Stimulated activated CD4-positive, alpha-beta T cell treated with anti-CD3 and anti-CD28 coated beads, Interleukin-4, amount 100 ng/mL, for 4 hours (primary cell): ENCODE measurements at regions not wholly inside any gene's neighbourhood (a gene's known extent, or its start where the extent isn't known, plus 50 kb on each side); places are given as distances from the start of the nearest gene placed in this dataset.

ENCODE experiments used
- DNase-seq, 2 experiments: peaks; one replicate each; pipeline ENCODE4 v3.0.0-alpha.2; 2020

DNA sequence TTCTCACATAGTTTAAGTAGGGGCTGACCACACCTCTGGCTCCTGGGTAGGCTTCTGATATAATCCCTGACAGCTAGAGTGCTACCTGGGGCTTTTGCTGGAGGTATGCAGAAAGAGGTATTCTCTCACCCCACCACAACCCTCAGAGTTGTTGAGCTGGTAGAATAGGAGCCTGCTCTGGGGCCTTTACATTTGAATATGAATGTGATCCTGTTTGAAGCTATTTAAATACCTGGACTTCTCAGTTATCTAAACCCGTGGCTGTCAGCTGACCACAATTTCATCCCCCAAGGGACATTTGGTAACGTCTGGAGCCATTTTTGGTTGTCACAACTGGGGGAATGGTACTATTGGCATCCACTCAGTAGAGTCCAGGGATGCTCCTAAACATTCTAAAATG lies 669.1 kb downstream of the SATB2 start:
- DNase-seq = no peak

DNA sequence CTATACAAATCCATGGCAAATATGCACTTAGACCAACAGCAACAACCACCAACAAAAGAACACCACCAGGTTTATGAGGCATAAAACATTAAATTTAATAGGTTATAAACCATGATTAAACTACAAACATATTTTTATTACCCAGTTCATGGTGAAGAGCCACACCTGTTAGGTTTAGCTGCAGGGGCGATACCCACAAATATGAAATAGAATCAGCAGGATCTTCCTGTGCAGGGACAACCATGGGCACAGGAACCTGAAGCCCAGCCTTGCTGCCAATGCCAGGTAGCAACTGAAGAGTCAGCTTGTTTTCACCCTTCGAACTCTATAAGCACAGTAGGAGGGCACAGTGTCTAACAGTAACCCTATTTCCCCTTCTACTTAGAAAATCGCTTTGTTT lies 675.0 kb downstream of the SATB2 start:
- no peak for DNase-seq

DNA sequence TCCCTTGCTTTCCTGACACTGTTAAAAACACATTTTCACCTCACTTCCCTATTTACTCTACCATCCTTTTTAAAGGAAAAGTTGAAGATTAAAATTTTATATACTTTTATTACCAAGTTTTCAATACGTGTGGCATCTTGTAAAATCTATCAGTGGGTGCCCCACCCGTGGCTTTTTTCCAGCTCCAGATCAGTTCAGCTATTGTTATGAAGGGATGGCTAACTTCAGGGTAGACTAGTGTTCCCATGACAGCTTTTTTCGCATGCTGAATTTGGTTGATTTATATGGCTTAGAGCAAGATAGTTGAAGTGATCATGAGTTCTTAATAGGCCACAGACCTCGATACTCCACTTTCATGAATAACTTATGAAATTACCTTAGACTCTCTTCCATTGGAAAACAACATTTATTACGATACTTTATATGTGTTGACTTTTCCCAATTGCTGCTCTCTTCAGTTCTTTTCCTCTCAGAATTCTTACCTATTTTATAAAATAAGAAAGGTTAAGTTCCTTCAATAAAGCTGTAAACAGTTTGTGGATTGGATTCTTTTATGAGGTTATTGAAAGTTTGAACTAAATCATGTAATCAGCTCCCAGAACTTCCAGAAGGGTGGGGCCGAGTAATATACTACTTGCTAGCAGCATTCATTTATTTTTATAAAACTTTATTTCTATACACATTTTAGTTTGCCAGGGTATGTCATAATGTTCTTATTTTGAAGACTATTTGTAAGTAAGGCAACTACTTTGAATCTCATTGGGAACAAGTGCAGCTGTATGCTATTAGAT lies 680.9 kb downstream of the SATB2 start:
- no peak for DNase-seq

DNA sequence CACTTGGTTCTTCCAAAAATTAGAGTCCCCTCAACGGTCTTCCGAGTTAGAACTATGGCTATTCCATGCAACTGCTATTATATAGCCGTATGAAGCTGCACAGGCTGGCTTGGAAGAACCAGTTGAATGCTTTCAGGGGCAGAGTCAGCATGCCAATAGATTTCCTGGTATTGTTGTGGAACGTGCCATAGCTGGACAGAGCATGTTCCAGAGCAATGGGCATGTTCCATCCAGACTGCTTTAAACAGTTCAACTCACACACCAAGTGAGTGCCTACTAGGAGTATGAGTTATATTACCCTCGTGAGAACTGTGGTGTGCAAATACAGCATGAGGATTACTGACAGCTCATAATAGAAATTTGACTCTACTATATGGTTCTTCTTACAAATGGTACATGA lies 682.0 kb downstream of the SATB2 start:
- DNase-seq = no peak

DNA sequence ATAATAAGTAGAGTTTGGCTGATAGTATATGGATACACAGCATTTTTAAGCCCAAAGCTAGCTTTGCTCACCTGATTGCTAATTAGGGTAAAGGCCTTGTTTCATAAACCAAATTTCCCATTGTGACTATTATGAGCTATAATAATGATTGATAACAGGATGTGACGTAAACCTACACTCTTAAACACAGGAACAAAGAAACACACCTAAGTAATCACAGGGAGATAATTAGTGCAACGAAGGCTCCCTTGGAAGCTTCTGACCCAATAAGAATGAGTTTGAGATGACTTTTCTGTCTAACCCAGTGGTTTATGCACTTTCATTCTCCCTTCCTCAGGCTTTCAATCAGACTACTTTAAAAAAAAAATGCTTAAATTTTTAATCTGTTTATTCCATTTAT lies 683.2 kb downstream of the SATB2 start:
- DNase-seq = no peak

DNA sequence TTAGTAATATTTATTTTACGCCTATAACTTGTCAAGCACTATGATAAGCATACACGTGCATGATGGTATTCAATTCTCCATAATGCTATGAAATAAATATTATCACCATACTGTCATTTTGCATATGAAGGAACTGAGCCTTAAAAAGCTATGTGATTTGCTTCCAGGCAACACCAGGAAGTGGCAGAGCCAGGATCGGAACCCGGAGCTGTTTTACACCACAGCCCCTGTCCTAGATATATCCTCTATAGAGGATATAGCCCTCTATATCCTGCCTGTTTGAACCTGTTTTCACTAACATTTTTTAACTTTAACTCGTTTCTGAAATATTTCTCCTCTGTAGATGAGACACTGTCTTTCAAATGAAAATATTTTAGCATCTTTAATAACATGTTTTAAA lies 690.0 kb downstream of the SATB2 start:
- no peak for DNase-seq

DNA sequence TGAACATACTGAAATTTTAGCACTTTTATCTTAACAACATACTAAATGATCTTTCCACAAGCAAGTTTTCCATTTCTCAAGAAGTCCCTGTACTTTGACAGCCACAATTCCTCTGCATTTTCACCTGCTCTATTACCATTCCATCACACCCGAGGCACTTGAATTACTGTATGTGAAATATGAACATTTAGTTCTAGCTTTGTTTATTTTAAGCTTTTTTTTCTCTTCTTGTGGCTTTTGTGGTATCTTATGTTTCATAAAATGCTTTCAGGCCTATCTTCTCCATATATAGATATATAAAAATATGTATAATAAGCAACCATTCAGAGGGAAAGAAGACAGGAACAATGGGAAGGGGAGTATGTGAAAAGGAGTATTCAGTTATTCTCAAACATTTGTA lies 693.9 kb downstream of the SATB2 start:
- no peak for DNase-seq

DNA sequence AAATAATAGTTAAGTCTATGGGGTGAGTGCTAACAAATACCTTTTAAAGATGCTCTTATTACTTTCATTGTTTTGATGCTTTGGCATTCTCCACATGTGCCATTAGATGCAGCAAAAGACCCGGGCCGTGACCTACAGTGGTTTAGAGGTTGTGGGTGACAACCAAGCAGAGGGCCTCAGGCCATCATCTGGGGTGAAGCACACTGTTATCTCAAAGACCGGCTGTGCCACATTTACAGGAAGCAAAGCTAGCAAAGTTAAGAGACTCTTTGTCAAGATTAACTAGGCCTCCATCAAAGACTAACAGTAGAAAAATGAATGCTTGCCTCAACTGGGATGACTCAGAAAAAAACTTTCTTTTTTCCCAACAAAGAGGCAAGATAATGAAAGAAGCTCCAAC lies 695.3 kb downstream of the SATB2 start:
- no peak for DNase-seq

DNA sequence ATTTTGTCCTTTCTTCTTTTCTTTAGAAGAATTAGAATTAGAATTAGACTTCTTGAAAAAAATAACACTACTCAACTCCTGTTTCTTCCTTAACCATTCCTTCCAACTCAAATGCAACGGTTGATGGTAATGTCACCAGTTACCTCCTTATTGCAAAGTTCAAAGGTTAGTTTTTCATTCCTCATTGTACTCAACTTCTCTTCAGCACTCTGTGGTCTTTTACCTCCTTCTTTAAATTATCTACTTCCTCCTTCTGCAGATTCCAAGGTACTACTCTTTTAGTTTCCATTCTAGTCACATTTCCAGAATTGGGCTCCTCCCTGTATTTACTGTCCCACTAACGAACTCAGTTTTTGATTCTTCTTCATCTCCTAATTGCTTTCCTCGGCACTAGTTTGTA lies 700.7 kb downstream of the SATB2 start:
- no peak for DNase-seq

DNA sequence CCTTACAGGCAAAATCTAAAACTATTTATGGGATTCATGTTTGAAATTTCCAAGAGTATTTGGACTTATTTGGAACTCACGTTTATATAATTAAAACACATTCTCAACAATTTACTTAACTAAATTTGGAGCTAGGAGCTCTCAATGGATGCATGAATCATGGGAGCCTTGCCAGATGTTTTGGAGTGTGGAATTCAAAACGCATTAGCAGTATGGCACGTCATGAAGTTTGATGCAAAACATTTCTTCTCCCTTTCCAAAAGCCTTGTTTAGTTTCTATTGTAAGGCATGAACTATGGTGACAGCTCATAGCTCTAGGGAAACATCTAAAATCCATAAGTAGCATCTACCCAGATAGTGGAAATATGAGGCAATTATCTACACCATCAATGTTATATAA lies 701.6 kb downstream of the SATB2 start:
- no peak for DNase-seq

DNA sequence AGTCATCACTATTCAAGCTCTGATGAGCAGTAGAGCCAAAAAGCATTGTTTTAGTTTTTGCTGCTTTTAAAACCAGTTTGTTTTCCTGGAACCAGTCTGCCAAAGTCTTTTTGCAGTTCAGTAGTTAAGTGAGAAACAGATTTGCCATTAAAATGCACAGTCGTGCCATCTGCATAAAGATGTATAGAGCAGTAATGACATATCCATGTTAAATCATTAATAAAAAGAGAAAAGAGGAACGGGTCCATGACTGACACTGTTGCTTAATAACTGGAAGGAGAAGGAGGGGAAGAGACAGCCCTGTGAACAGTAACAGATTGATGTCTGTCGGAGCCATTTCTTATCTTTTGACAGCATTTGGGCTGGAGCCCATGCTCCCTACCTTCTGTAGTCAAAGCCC lies 704.6 kb downstream of the SATB2 start:
- no peak for DNase-seq

DNA sequence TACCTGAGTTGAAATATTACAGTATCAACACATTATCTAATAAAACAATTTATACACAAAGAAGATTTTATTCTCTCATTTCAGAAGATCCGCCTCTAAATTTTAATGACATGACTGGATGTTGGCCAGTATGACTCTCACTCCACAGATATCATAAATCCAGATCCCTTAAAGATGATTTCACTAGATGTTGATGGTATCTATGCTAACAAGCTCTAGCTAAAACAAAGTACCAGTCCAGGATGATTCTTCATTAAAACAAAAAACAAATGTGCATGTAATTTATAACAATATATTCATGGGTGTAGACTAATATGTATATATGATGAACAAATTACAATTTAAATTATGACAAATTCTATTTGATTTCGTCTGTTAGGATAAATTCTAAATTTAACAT lies 708.4 kb downstream of the SATB2 start:
- no peak for DNase-seq

DNA sequence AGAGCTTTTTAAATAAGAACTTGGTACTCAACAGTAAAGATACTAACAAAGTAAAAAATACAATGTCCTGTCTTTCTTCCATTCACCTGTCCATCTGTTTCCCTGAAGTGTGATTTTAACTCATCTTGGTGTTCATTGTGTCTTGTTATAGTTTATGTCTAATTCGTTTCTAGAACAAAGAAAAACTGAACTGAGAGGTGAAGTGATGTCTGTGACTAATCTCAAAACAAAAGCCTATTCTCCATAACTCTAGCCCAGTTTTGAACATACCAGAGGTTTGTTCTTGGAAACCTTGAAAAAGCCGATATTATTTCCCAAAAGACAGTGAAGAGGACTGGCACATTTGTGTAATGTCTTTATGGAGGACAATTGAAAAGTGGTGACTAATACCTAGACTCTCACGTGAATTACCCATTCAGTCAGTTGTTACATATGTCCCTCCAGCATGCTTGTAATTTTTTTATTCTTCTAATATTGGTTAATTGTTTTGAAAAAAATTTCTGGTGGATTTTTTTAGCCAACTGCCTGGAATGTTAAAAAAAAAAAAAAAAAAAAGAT lies 725.8 kb downstream of the SATB2 start:
- no peak for DNase-seq

DNA sequence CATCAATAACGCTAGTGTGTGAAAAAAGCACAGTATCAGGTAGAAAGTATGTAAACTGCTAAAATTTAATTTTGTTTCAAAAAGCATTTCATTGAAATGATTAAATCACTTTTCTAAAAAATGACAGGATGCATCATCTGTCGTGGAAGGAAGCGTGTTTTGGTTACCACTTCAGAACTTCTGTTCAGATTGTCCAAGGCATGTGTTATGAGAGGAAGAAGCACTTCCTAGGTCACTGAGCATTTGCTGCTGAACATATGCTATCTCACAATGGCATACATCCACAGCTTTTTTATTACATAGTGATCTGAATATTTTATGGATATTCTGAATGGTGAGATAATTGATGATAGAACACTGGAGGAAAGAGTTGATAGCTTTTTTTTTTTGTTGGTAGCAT lies 737.5 kb downstream of the SATB2 start:
- DNase-seq = no peak

DNA sequence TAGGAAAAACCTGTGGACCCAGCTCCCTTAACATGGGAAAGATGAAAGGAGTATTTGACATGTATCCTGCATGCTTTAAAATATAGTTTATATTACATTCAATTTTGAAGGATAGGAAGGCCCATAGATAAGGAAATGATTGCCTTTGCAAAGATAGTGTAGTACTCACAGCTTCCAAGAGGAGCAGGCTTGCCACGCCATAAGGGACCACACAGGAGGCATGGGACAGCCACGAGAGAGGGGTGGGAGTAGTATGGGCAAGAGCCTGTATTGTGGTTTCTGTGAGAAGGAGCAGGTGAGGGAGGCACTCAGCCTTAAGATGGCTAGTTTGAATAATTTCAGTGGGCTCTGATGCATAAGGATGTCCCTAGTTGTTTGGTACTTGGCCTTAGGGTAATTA lies 740.3 kb downstream of the SATB2 start:
- no peak for DNase-seq

DNA sequence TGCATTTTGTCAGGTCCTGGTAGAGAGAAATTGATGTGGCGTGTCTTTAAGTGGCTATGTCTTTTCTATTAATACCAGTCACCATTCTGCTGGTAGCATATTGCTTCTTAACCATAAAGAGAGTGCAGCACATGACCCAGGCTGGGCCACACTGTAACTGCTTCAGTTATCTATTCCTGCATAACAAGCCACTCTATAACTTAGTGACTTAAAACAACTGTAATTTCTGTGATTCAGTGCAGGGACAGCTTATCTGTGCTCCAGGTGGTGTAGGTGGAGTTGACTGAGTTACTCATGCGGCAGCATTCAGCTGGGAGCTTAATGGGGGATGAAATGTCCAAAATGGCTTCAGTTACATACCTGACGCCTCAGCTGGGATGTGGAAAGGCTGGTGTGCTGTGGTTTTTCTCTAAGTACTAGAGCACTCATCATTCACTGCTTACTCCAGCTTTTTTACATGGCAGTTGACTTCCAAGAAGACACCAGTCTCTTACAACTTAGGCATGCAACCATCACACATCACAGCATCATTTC lies 742.4 kb downstream of the SATB2 start:
- DNase-seq = no peak

DNA sequence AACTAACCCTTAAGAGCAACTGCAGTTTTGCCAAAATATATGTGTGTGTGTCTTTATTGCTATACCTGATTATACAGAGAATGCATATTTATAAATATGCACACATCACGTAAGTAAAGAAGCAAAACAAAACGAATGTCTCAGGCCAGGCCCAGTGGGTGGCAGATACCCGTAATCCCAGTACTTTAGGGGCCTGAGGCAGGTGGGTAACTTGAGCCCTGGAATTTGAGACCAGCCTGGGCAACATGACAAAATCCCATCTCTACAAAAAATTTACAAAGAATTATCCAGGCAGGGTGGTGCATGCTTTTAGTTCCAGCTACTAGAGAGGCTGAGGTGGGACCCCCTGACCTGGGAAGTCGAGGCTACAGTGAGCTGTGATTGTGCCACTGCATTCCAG lies 745.3 kb downstream of the SATB2 start:
- DNase-seq = no peak

DNA sequence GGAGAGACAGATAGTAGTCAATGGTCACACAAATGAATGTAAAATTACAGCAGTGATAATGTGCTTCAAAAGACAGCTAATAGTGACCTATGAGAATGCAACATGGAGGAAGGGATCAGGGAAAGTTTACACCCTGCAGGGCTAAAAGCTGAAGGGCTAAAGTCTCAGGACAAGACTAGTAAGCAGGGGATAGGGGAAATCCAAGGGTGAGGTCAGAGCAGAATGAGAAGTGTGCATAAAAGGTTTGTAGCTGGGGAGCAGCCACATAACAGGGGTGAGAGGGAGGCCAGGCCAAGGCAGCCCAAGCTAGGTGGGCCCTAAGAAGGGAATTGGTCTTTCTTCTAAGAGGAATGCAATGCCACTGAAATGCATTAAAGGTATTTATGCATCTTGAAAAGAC lies 746.3 kb downstream of the SATB2 start:
- no peak for DNase-seq

DNA sequence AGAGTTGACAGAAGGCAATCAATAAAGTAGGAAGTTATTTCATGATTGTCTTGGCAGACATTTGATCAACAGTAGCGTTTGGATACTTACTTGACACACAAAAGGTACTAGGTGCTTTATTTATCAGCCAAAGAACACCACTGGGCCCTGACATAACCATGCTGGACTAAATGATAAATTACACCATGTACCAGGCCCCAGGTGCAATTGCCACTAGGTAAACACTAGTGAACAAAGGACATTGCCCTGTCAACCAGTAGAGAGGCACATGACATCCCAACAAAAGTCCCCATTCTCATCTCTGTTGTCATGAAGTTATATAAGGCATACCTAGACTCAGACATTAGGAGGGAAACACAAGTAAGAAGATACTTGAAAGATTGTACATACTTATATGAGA lies 747.2 kb downstream of the SATB2 start:
- DNase-seq = no peak

DNA sequence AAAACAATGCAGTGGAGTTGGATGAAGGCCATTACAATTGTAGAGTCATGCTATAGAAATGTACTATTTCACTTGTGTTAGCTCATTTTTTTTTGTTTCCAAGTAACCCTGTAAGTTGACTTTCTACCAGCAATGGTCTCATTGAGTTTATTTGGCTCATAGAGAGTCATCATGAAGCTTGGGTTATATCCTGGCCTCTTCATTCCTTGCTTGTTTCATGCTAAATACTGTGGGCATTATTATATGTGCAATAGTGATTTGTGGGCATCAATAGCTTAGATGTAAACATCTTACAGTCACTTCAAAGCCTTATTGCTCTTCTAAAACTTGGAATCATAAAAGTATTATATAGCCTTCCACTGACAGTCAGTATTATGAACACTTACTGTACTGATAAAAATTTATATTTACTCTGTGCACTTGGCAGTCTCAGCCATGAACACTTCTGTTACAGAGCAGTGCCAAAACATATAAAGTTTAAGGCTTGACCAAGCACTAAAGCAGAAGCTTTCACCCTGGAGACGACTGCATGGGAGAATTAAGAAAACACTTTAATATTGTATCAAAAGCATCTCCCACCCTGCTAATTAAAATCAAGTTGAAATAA lies 751.2 kb downstream of the SATB2 start:
- DNase-seq = no peak

DNA sequence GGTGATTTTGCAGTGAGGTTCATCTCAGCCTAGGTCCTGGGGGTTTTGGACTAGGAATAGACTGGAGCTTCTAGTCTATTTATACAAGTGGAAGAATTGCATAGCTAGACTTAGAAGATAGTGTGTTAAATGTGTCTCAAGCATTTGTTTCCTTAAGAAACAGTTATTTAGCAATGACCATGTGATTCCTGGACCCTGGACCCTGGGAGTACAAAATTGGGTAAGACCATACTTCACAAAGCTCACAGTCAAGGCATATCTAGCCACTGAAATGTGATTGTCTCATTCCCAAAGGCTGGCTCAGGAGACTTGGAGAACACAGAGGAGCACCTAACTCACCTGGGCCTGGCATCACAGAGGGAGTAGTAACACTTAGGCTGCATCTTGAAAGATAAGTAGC lies 754.5 kb downstream of the SATB2 start:
- no peak for DNase-seq

DNA sequence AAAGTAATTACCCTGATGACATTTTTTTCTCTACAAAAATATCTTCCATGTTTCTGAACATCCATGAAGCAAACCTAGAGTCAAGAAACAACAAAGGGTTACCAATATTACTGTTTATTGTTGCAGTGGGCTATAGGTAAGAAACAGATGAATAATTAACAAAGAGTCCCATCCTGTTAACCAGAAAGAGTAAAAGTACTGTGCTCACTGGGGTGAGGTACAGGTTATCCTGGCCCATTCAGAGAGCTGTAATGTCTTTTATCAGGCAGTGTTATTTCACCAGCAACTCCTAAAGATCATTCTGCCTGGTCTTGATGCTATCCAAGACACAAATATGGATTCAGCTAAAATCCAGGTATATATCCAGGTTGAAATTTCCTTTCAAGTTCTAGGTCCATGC lies 754.9 kb downstream of the SATB2 start:
- no peak for DNase-seq

DNA sequence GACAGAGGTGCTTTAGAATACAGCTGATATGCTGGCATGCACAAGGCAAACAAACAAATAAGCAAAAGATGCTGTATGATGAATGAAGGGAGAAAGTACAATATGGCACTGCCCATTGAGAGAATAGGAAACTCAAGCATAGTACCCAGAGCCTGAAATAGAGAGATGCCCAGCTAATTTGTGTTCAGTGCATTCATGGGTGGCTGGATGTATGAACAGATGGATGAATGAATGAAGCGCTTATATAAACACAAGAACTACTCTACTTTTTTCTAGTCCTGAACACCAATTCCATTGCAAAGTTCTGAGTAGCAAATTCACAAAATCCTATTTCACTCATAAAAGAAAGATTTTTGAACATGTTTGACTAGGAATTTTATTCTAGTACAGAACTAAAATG lies 756.3 kb downstream of the SATB2 start:
- no peak for DNase-seq

DNA sequence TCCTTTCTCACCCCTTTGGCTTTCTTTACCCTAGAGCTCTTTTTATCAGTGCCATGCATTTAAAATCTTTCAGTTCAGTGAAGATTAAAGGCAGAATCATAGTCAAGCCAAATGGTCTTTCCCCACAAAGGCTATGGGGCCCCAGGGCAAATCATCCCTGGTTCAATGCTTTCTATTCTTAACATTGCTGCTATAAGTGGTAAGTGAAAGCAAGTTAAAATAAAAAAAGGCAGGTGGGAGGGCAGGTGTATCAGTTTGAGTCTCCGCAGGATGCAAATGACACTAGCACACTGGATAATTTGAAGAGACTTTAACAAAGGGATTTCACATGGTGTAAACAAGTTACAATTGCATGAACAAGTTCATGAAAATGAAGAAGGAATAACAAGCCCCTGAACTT lies 757.4 kb downstream of the SATB2 start:
- DNase-seq = no peak

DNA sequence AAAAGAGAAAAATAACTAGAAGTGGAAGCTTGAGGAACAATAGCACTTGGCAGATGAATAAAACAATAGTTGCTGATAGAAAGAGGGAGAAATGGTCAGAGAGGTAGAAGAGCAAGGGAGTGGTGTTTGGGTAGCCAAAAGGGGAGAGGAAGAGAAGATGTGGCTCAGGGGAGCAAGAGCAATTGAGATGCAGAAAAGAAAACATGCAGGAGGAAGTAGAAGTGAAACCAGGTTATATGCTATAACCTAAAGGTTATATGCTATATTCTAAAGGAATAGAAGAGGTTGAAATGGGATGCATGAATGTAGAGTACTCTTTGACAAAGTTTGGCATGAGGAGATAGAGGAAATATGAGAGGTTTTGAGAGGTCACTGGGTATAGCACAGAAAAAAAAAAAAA lies 759.5 kb downstream of the SATB2 start:
- no peak for DNase-seq
